HK-2 (cell line): ENCODE measurements at regions not wholly inside any gene's neighbourhood (a gene's known extent, or its start where the extent isn't known, plus 50 kb on each side); places are given as distances from the start of the nearest gene placed in this dataset.
A peak's percentile ranks its signal among the peaks of the same experiment; 100 is the strongest.
"Not testable (repeated sequence)": the region's sequence is repeated elsewhere in the genome, so short reads cannot be mapped to it uniquely, and the experiment has no call there.

Source experiments
- DNase-seq: peaks from one replicate; pipeline ENCODE4 v3.0.0-alpha.2; 2018; ENCODE audit not compliant: unreplicated experiment

DNA sequence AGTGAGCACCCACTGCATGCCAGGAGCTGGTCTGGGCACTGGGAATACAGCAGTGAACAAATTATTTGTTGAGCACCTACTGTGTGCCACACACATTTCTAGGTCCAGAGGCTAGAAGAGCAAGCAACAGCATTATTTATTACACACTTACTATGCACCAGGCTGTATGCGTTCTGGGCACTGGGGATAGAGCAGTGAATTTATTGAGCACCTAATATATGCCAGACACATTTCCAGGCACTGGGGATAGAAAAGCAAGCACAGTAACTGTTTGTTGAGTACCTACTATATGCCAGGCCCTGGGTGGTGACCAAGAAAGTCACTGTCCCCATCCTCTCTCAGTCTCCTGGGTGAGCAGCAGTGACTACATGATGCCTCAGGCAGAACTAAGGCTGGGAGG, 107.5 kb upstream of the NCOR2 start:
- DNase-seq: no peak

DNA sequence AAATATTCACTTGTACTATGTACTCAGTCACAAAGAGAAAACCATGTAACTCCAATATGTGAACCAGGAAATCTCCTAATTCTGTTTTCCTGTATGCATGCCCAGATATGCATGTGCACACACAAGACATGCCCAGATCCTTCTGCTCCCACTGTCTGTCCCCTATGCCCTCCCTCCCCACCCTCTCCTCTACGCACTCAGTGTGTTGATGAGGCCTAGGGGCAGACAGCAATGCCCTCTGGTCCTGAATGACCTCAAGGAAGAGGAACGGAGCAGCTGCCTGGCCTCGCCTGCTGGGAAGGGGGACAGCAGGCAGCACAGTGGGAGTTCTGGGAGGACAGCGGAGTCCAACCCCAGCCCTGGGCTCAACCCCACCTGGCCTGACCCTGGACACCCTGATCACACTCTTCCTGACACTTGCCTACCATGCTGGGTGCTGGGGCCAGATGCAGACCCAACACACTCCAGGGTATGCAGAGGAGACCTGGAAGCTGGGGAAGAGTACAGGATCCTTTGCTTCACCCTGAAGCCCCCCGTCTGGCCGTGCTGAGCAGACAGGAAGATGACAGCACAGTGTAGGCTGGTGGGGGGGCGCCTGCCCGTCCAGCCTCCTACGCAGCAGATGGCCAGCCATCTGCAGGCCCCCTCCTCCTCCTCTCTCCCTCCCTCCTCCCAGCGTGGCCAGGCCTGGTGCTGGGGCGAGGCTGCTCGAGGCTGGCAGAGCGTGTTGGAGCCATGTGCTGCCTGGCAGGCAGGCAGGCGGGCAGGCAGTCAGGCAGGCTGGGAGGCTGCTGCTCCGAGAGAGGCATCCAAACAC, 106.6 kb upstream of the NCOR2 start:
- DNase-seq: no peak

DNA sequence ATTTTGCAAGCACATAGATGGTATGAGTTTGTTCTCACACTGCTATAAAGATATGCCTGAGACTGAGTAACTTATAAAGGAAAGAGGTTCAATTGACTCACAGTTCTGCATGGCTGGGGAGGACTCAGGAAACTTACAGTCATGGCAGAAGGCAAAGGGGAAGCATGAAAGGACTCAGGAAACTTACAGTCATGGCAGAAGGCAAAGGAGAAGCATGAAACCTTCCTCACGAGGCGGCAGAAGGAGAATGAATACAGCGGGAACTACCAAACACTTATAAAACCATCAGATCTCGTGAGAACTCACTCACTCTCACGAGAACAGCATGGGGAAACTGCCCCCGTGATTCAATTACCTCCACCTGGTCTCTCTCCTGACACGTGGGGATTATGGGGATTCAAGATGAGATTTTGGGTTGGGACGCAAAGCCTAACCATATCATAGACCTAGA, 101.9 kb upstream of the NCOR2 start:
- DNase-seq: not testable (repeated sequence)

DNA sequence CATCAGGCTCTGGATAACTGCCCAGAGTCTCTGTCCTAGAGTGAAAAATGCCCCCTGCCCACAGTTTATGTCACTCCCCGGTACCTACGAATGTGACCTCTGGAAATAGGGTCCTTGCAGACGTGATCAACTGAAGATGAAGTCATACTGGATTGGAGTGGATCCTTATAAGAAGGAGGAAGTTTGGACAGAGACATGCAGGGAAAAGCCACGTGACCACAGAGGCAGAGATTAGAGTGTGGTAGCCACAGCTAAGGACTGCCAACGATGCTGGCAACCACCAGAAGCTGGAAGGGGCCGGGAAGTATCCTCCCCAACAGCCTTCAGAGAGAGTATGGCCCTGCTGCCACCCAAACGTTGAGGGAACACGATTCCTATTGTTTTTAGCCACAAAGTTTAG, 101.2 kb upstream of the NCOR2 start:
- DNase-seq: no peak

DNA sequence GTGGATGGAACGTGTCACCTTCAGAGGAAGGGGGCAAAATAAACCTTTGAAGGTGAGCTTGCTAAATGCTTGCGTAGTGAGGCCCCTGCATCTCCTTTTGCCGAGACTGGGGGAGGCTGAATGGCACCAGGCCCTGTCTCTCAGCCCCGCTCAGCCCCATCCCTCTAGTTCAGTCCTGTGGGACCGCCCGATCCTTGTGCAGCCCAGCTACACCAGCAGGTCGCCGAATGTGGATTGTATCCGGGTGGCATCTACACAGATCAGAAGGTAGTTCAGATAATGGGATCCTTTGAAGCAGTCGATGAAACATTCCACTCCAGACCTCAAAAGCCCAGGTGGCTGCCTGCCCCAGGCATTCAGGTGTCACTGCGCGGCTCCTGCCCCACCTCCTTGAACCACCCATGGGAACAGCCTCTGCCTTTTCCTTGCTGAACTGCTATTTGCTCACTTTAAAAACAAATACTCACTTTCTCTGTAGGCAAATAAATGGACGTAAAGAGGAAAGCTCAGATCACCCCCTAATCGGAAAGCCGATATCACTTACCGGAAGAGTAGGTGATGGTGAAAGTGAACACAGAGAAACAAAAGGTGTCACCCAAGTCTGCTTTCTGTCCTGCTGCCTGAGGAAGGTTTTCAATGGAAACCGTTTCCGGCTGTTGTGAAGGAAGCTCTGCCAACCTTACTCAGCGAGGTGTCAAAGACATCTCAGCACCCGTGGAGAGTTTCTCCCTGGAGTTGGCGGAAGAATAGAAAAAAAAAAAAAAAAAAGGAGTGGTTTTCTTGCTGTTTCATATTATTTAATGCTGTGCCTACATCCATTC, 100.3 kb upstream of the NCOR2 start:
- DNase-seq: no peak

DNA sequence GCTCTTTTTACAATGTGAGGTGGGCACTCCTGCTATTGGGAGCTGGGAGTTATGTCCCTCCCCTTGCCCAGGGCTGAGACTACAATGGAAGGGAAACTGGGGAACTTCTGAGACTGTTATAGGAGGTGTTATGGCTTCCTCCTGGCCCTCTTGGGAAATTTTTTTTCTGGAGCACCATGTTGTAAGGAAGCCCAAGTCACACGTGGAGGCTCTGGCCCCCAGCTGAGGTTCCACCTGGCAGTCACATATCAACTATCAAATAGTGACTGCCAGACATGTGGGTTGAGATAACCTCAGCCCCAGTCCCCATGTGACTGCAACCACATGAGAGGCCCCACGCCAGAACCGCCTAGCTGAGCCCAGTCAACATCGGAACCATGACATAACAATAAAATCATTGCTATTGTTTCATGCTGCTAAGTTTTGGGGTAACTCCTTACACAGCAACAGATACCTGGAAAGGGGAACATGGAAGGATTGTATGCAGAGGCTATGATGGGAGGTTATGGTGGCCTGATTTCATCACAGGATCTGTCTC, 99.4 kb upstream of the NCOR2 start:
- DNase-seq: no peak

DNA sequence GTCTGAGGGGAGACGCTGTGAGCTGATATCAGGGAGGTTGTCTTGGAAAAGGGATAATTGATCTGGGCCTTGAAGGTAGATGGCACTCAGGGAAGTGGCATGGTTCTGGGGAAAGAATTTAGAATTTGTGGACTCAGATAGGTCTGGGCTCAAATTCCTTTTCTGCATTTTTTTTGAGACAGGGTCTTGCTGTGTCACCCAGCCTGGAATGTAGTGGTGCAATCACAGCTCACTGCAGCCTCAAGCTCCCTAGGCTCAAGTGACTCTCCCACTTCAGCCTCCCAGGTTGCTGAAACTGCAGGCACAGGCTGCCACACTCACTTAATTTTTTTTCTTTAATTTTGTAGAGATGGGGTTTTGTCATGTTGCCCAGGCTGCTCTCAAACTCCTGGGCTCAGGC, 98.1 kb upstream of the NCOR2 start:
- DNase-seq: no peak

DNA sequence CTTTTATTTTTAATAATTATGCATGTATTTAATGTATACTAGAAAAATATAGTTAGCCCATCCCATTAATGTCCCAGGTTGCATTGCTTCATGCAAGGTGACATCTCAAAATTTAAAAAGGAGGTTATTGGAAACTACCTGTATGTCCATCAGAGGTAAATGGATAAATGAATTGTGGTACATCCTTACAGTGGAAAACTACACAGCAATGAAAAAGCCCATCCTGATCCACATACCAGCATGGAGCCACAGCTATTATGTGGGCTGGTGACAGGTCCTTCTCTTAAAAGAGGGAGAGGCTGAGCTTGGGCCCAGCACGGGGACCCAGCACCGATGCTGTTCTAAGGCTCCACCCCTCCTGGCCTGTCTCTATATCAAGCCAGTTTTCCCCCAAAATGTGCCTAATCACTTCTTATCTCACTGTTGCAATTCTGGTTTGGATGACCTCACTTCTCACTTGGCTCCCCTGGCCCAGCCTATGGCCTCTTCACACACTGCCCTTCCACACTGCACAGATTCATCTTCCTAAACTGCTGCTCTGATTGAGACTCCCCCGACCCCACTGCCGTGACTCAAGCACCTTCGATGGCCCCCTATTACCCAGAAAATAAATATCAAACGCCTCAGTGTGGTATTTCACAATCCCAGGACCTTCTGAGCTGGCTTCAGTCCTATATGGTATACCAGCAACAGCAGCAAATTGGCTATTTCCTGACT, 97.1 kb upstream of the NCOR2 start:
- no peak for DNase-seq

DNA sequence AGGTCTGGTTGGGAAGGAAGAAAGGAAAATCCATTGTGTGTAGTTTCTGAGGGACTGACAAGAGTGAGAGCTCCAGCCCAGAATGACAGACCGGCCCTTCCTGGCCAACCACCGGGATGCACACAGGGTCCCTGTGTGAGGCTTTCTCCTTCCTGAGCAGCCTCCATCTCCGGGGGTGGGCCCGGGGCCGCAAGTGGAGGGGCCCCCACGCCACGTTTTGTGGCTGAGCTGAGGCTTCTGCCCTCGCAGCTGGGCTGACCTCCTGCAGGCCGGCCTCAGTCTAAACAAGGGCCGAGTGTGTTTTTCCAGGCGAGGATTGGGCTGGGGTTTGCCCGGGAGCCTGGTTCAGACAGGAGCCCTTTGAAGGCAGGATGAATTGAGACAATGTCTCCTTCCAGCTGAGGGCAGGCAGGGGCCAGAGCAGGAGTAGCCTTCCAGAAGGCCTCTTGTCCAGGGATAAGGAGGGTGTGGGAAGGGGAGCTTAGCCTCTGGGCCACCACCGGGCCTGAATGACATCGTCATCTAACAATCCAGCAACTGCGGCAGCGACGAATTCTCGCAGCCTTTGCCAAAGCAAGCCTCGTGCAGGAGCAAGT, 96.5 kb upstream of the NCOR2 start:
- no peak for DNase-seq

DNA sequence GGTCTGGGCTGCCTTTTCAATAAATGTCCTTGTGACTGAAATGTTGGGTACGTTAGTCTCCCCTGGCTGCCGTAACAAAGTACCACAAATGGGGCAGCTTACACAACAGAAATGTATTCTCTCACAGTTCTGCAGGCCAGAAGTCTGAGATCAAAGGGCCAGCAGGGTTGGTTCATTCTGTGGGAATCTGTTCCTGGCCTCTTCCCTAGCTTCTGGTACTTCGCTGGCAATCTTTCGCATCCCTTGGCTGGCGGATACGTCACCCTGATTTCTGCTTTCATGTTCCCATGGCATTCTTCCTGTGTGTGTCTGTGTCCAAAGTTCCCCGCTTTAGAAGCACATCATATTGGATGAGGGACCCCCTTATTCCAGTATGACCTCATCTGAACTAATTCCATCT, 95.8 kb upstream of the NCOR2 start:
- no peak for DNase-seq

DNA sequence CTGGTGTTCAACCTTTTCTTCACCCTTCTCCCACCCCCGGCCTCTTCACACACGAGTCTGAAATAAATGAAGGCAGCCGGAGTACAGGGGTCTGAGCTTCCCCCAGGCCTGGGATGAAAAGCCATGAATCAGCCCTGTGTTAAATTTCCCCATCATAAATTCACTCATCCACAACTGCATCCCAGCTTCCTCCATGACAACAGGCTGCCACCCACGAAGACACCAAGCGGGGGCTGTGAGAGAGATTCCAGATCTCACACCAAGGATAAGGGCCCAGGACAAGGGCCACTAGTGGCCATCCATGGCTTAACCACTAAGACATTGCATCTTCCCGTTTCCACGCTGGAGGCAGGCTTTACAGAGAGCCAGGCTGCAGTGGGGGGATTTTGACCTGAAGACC, 93.9 kb upstream of the NCOR2 start:
- no peak for DNase-seq

DNA sequence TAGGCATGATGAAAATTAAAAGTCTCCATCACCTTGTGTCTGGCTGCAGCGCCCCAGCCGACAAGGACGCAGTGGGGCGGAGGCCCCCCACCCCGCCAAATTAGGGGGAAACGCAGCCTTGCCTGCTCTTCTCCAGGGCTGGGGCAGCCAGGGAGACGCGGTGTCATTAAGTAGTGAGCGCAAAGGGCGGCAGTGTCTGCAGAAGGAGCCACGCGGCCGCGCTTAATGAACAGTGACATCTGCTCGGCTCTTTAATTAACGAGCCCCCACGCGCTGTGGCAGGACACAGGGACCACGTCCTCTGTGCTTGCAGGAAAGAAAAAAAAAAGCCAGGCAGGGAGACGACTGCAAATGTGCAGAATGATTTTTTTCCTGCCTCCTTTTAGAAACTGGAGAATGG, 93.4 kb upstream of the NCOR2 start:
- no peak for DNase-seq

DNA sequence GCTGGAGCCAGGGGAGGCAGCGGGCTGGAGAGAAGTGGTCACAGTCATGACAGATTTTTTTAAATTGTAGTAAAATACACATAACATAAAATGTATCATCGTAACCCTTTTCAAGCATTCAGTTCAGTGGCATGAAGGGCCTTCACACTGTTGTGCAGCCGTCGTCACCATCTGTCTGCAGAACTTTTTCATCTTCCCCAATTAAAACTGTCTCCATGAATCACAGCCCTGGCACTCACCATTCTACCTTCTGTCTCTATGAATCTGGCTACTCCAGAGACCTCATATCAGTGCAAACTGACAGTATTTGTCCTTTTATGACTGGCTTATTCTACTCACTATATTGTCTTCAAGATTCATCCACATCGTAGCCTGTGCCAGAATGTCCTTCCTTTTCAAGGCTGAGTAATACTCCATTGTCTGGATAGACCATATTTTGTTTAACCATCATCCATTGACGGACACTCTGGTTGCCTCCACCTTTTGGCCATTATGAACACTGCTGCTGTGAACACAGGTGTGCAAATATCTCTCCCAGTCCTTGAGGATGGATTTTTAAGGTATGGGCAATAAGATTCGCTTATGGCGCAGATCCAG, 91.5 kb upstream of the NCOR2 start:
- no peak for DNase-seq

DNA sequence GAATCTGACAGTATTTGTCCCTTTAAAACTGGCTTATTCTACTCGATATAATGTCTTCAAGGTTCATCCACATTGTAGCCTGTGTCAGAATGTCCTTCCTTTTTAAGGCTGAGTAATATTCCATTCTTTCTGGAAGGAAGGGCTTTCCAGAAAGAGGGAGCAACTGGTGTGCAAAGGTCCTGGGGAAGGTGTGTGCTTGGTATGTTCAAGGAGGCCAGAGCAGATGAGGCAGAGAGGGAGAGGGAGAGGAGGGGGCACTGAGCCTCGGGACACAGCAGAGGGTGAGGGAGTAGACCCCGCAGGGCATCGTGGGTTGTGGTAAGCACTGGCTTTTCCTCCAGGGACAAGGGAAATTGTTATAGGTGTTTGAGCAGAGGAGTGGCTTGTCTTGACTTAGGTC, 90.9 kb upstream of the NCOR2 start:
- no peak for DNase-seq

DNA sequence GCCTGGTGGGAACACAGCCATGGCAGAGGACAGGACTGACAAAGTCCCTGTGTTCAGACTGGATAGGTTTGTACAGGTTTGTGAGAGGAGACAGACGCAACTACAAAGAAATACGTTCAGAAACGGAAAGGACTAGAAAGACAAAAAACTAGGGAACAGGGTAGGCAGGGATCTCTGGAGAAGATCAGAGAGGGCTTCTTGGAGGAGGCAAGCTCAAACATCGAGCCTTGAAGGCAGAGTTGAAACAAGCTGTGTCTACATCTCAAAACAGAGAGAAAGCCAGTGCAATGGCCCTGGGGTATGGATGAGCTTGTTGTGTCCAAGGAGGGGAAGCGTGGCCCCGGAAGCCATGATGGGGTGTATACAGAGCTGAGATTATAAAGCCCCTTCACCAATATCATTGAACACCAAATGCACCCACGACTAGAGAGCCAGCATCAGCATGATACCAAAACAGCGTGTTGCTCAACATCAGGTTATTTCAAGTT, 89.6 kb upstream of the NCOR2 start:
- no peak for DNase-seq

DNA sequence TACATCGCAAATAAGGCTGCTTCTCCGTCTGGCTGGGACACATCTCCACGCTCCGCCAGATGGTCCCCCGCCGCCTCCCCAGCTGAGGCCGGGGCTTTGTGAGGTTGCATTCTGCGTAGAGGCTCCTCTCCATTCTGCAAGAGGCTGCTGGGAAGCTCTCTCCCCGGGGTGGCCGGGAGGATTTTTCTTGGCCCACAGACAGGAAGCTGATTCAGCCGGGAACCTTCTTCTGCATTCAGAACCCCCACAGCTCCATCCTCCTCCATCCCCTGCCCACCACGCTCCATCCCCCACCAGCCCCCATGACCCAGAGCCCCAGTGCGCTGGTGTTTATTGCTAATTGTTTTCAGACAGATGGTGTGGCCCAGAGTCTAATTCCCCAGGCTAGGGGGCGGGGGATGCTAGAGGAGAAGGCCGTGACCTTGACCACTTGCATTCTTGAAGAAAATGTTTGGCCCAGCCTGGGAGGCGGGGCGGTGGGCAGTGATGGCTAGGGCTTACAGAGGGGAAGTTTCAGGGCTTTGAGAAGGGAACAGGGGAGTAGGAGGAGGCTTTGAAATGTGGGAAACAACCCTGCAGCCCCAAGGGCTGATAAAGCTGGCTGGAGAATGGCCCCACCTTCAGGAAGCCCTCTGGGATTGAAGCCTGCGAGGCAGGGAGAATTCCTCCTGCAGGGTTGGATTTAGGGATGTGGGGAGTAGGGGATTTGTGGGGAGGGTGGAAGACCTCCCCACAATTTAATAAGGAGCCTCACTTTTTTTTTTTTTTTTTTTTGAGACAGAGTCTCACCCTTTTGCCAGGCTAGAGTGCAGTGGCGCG, 88.5 kb upstream of the NCOR2 start:
- DNase-seq: peak; percentile 31

DNA sequence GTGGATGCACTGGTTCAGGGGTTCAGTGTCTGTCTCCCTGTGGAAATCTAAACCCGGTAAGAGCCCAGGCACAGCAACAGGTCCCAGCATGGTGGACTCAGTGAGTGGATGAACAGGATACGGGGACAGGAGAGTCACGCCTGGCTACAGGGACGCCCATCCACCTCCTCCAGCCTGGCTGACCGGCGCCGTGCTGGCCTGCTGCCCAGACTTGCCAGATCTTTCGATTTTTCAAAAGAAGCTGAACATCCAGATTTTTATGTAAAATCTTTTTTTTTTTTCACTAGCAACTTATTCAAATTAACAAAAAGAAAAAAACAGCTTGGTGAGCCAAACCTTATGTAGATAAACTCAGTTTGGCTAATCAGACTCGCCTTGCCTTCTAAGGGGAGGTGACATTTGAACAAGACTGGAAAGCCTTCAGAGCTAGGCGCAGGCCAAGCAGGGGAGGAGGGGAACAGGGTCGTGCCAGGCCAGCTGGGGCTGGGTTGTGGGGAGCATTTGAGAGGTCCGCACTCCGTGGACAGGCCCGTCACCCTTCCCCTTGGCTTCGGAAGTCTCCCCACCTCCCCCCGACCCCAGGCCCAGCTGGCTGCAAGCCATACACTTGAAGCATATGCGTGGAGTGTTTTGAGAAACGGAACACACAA, 87.8 kb upstream of the NCOR2 start:
- no peak for DNase-seq

DNA sequence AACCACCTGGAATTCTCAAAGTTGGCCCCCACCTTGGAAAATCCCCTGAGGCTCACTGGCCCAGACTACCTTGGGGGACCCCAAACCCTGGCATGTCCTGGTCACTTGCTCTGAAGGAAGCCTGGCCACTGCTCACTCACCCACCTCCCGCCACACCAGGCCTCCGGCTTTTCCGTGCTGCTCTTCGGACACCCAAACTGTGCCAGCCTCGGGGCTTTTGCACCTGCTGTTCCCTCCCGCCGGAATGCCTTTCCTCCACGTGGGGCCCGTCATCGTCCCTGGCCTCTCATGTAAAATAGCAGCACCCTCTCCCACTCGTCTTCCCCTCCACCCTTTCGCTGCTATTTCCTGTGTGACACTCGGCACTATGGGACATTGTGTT, 87.2 kb upstream of the NCOR2 start:
- DNase-seq: no peak

DNA sequence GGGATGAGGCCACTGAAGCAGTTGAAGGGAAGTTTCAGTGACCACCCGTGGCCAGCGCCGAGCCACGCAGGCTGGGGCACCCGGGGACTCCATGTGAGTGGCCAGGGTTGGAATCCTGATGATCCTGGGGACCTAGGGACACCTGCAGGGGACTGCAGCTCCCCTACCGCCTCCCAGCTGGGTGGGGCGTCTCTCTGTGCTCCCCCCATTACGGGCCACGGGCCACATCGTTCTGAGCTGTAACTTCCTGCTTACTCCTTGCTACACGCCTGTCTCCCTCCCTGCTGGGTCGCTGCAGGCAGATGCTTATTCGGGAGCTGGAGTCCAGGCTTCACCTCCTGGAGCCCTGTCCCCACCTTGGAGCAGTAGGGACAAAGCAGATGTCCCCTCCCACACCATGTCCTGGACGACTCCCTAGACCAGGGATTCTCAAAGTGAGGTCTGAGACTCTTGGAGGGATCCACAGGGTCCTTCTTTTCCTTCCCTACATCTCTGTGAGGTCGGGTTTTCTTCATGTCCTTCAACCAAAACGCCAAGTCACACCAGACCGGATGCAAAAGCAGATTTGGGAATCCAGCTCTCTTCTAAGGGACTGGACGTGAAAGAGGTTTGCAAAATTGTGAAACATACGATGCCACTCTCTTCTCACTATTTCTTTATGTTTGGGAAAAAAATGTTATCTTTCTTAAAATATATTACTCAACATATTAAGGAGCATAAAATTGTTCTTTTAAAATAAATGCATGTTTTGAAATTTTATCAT, 85.9 kb upstream of the NCOR2 start:
- DNase-seq: no peak
